SIG-M5 treated with dmso at 0.1 percent for 504 hours (cell line): ENCODE measurements at regions not wholly inside any gene's neighbourhood (a gene's known extent, or its start where the extent isn't known, plus 50 kb on each side); places are given as distances from the start of the nearest gene placed in this dataset.
"Not testable (repeated sequence)": the region's sequence is repeated elsewhere in the genome, so short reads cannot be mapped to it uniquely, and the experiment has no call there.

Experiments used
- DNase-seq: peaks from one replicate; lab custom pipeline; 2025; ENCODE audit not compliant: unreplicated experiment; lab: John Stamatoyannopoulos, UW

DNA sequence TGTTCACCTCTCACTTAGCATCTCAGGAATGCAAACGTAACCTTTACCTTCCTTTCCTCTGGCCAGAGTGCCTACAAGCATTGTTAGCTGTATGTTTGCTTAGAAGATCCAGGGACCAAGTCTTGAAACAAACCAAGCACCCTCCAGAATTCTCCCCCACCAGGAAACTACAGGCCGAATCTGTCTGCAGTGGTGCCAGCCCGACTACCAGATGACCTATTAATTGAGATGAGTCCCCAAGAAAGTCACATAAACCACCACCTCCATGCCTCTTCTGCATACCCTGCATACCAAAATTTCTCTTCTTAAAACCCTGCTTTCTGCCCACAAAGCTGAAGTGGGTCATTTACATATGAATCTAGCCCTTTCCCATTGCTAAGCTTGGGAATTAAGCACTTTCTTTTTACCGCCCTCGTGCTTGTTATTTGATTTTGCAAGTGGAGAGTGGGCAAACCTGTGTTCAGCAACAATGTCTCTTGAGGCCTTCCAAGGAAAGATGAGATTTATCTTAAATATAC is 1239.1 kb downstream of the CDH12 start:
- no peak for DNase-seq

GRCh38 chr5:21603796-21604195 is 1249.3 kb downstream of the CDH12 start:
- no peak for DNase-seq

- DNase-seq = no peak
Observed at GRCh38 chr5:21594566-21594965, 1258.6 kb downstream of the CDH12 start.

DNA sequence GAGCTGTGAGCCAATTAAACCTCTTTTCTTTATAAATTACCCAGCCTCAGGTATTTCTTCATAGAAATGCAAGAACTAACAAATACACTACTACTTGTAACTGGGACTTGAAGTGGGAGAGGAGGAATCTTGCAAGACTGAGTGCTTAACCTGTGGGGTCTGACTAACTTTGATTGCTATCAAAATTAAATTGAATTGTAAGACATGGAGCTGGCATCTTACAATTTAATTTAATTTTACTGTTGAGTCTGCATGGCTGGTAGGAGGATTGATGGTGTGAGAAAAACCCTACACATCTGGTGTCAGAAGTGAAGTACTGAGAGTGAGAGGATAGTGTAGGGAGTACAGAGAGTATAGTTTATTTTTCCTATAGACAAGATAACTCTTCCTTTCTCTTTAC is 1259.9 kb downstream of the CDH12 start:
- DNase-seq = no peak

GRCh38 chr5:21581508-21581907 is 1271.6 kb downstream of the CDH12 start:
- no peak for DNase-seq

GRCh38 chr5:21574961-21575360 is 1278.2 kb downstream of the CDH12 start:
- no peak for DNase-seq

- no peak for DNase-seq
Observed at GRCh38 chr5:21574438-21574837, 1278.7 kb downstream of the CDH12 start.

GRCh38 chr5:21573416-21574314 is 1279.5 kb downstream of the CDH12 start:
- no peak for DNase-seq

DNA sequence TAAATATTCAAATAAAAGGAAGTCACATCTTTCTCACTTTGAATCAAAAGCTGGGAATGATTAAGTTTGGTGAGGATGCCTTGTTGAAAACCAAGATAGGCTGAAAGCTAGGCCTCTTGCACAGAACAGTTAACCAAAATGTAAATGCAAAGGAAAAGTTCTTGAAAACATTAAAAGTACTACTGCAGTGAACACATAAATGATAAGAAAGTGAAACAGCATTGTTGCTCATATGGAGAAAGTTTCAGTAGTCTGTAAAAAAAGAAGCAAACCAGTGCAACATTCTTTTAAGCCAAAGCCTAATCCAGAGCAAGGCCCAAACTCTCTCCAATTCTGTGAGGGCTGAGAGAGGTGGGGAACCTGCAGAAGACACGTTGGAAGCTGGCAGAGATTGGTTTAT is 1281.9 kb downstream of the CDH12 start:
- DNase-seq = not testable (repeated sequence)

- DNase-seq = not testable (repeated sequence)
Observed at GRCh38 chr5:21559109-21559508, 1294.0 kb downstream of the CDH12 start.

GRCh38 chr5:21552263-21552662 is 1300.9 kb downstream of the CDH12 start:
- DNase-seq = not testable (repeated sequence)

DNA sequence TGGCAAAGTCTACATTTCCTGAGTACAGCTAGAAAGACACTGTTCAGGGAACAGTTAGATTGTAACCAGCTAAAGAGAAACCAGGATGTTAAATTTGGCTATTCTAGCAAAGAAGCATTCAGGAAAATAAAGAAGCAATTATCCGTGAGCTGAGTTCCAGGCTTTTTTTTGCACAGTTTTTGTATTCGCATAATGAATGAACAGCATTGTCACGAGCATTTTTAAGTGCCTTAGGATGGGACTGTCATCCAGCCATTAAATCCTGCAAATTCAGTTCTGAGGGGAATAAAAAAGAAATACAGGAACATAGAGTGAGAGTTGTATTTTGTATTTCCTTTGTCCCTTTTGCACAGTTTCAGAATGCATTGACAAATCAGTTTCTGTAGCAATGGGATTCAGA is 1302.2 kb downstream of the CDH12 start:
- DNase-seq = not testable (repeated sequence)

DNA sequence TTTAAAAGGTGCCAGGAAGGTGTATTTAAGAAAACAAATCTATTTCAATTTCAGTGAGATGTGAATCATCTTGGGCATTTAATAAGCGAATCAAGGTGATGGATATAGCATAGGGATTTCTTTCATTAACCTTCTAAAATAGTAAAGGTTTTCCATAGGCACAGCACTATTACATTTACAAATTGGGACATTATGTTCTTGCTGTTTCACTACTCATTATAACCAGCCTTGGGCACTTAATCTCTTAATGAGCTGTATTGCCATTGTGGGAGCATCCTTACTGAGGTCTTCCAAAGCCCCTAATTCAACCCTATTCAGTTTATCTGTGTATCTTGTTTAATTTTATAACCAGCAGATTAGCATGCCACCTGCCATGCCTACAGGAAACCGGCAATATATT is 1305.5 kb downstream of the CDH12 start:
- DNase-seq = not testable (repeated sequence)

- not testable (repeated sequence) for DNase-seq
Observed at GRCh38 chr5:21535114-21535513, 1318.0 kb downstream of the CDH12 start.

DNA sequence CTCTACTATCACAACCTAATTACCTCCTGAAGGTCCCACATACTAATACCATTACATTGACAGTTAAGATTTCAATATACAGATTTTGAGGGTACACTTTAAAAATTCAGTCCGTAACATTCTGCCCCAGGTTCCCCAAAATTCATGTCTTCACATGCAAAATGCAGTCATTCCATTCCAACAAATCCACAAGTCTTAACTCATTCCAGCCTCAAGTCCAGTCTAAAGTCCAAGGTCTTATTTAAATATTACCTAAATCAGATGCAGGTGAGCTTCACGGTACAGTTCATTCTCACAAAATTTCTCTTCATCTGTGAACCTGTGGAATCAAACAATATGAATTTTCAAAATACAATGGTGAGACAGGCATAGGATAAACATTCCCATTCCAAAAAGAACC is 1332.0 kb downstream of the CDH12 start:
- DNase-seq = not testable (repeated sequence)

- not testable (repeated sequence) for DNase-seq
Observed at GRCh38 chr5:21496926-21497325, 1356.2 kb downstream of the CDH12 start.

DNA sequence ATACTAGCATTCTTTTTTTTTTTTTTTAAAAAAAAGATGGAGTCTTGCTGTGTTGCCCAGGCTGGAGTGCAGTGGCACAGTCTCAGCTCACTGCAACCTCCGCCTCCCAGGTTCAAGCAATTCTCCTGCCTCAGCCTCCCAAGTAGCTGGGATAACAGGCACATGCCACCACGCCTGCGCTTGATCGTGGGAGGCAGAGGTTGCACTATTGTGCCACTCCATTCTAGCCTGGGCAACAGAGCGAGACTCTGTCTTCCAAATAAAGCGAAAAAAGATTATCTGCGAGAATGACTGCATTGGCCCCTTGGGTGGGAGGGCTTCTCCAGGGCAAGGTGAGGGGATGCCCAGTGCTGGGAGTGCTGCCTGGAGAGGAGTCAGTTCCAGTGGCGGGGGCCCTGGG is 1357.1 kb downstream of the CDH12 start:
- not testable (repeated sequence) for DNase-seq

GRCh38 chr5:21495235-21495634 is 1357.9 kb downstream of the CDH12 start:
- DNase-seq = not testable (repeated sequence)

DNA sequence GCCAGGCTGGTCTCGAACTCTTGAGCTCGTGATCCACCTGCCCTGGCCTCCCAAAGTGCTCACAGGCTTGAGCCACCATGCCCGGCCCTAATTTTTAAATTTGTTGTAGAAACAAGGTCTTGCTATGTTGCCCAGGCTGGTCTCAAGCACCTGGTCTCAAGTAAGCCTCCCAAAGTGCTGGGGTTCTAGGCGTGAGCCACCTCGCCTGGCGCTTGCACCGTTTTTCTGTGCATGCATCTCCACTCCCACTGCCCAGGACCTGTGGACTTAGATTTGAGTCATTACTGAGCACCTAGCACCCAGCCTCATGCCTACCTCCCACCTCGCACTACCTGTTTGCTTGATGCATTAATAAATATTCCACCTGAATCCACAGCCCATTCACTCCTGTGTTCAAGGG is 1359.1 kb downstream of the CDH12 start:
- not testable (repeated sequence) for DNase-seq

- not testable (repeated sequence) for DNase-seq
Observed at GRCh38 chr5:21491182-21491581, 1362.0 kb downstream of the CDH12 start.

DNA sequence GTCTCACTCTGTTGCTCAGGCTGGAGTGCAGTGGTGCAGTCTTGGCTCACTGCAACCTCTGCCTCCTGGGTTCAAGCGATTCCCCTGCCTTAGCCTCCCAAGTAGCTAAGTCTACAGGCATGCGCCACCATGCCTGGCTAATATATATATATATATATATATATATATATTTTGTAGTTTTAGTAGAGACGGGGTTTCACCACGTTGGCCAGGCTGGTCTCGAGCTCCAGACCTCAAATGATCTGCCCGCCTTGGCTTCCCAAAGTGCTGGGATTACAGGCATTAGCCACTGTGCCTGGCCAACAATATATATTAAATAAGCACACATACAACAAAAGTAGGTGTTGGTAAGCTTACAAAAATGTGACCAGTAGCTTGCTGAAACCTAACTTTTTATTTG is 1364.3 kb downstream of the CDH12 start:
- DNase-seq = not testable (repeated sequence)

- not testable (repeated sequence) for DNase-seq
Observed at GRCh38 chr5:21485458-21486000, 1367.6 kb downstream of the CDH12 start.
